IMR-90 (cell line): ENCODE measurements at regions not wholly inside any gene's neighbourhood (a gene's known extent, or its start where the extent isn't known, plus 50 kb on each side); places are given as distances from the start of the nearest gene placed in this dataset.
A peak's percentile ranks its signal among the peaks of the same experiment; 100 is the strongest.

ENCODE experiments used
- ATAC-seq: fragments of 200-7000 bp; cut with Tn5 transposase; 2 replicates; pipeline ENCODE4 v1.9.1; 2020; ENCODE audit warnings: low read depth, mild to moderate bottlenecking, moderate library complexity
- BruUV-seq: library from RNA; stranded (reverse); fragments of 400-500 nt; replicated peaks from 2 replicates; lab custom pipeline; 2021; lab: Mats Ljungman, UMichigan
- CTCF ChIA-PET: fragments of 300-600 bp; formaldehyde crosslinking; extraction: SDS; loops from one replicate; lab custom pipeline; 2021; ENCODE audit warnings: antibody characterized with exemption; lab: Yijun Ruan, JAX
- POLR2A ChIA-PET: fragments of 300-600 bp; sonication (Branson Sonifier 250); formaldehyde crosslinking; loops from one replicate; lab custom pipeline; 2022; ENCODE audit warnings: antibody characterized with exemption; ENCODE audit not compliant: unreplicated experiment; lab: Charles Lee
- DNase-seq: peaks from one replicate; pipeline ENCODE4 v3.0.0; 2013
- H2AFZ ChIP-seq: replicated peaks from 2 replicates; pipeline ENCODE3; 2013; ENCODE audit warnings: low read length, mild to moderate bottlenecking; ENCODE audit not compliant: poor library complexity
- H2AK5ac ChIP-seq: 2 replicates; pipeline ENCODE4 v1.6.1; 2013; ENCODE audit warnings: low read depth, low read length, inconsistent platforms
- H2AK9ac ChIP-seq: replicated peaks from 2 replicates; pipeline ENCODE3; 2013; ENCODE audit warnings: mild to moderate bottlenecking, low read depth, low read length, moderate library complexity; ENCODE audit not compliant: poor library complexity
- H2BK120ac ChIP-seq: 2 replicates; pipeline ENCODE4 v1.6.1; 2013; ENCODE audit warnings: low read depth, low read length, inconsistent platforms
- H2BK15ac ChIP-seq: 3 replicates; pipeline ENCODE4 v1.6.1; 2013; ENCODE audit warnings: low read depth, low read length, inconsistent platforms
- H2BK20ac ChIP-seq: 2 replicates; pipeline ENCODE4 v1.6.1; 2013; ENCODE audit warnings: low read depth, mild to moderate bottlenecking, inconsistent platforms, low read length, moderate library complexity
- H2BK5ac ChIP-seq: 2 replicates; pipeline ENCODE4 v1.6.1; 2013; ENCODE audit warnings: mild to moderate bottlenecking, low read depth, low read length, inconsistent platforms; ENCODE audit not compliant: poor library complexity, severe bottlenecking
- H3K14ac ChIP-seq: replicated peaks from 2 replicates; pipeline ENCODE4 v1.6.1; 2013; ENCODE audit warnings: low read depth, low read length, inconsistent platforms
- H3K18ac ChIP-seq: 2 replicates; pipeline ENCODE4 v1.6.1; 2013; ENCODE audit warnings: low read depth, low read length, control low read depth
- H3K23ac ChIP-seq: 2 replicates; pipeline ENCODE4 v1.6.1; 2013; ENCODE audit warnings: low read depth, low read length, inconsistent platforms
- H3K27ac ChIP-seq: 2 replicates; pipeline ENCODE4 v1.5.1; 2013; ENCODE audit warnings: mild to moderate bottlenecking, control low read depth, low read length; ENCODE audit not compliant: insufficient read depth
- H3K27me3 ChIP-seq: 2 replicates; pipeline ENCODE4 v1.6.1; 2013; ENCODE audit warnings: low read length; ENCODE audit not compliant: control insufficient read depth, insufficient read depth
- H3K36me3 ChIP-seq: 2 replicates; pipeline ENCODE4 v1.6.1; 2013; ENCODE audit warnings: low read length, mixed read lengths; ENCODE audit not compliant: control insufficient read depth, insufficient read depth
- H3K4ac ChIP-seq: 2 replicates; pipeline ENCODE4 v1.6.1; 2013; ENCODE audit warnings: low read depth, low read length, inconsistent platforms
- H3K4me1 ChIP-seq: 2 replicates; pipeline ENCODE4 v1.6.1; 2013; ENCODE audit warnings: low read length, mixed read lengths; ENCODE audit not compliant: control insufficient read depth, insufficient read depth
- H3K4me2 ChIP-seq: 2 replicates; pipeline ENCODE4 v1.6.1; 2013; ENCODE audit warnings: low read depth, mild to moderate bottlenecking, control low read depth, low read length, moderate library complexity
- H3K4me3 ChIP-seq: 2 replicates; pipeline ENCODE4 v1.5.1; 2013; ENCODE audit warnings: low read depth, mild to moderate bottlenecking, control low read depth, low read length, moderate library complexity; ENCODE audit not compliant: insufficient read depth
- H3K56ac ChIP-seq: 2 replicates; pipeline ENCODE4 v1.6.1; 2013; ENCODE audit warnings: low read length, inconsistent platforms; ENCODE audit not compliant: insufficient read depth; ENCODE audit errors: extremely low read depth
- H3K79me1 ChIP-seq, 2 experiments: 2 replicates each; pipeline ENCODE4 v1.6.1; 2013; ENCODE audit warnings: low read length in 2 of 2, inconsistent platforms in 1 of 2, low read depth in 1 of 2
- H3K9ac ChIP-seq: 2 replicates; pipeline ENCODE4 v1.6.1; 2013; ENCODE audit warnings: low read depth, low read length, control low read depth
- H3K9me1 ChIP-seq: 2 replicates; pipeline ENCODE4 v1.6.1; 2013; ENCODE audit warnings: low read length, inconsistent platforms; ENCODE audit not compliant: insufficient read depth
- H3K9me3 ChIP-seq: 2 replicates; pipeline ENCODE4 v1.6.1; 2013; ENCODE audit warnings: low read length; ENCODE audit not compliant: control insufficient read depth, insufficient read depth
- H4K20me1 ChIP-seq: 2 replicates; pipeline ENCODE4 v1.6.1; 2013; ENCODE audit warnings: low read length, inconsistent platforms; ENCODE audit not compliant: insufficient read depth
- H4K5ac ChIP-seq: 2 replicates; pipeline ENCODE4 v1.6.1; 2013; ENCODE audit warnings: mild to moderate bottlenecking, low read depth, low read length, control low read depth
- H4K8ac ChIP-seq, 2 experiments: 2 replicates each; pipeline ENCODE4 v1.6.1; 2013; ENCODE audit warnings: low read depth in 2 of 2, low read length in 2 of 2, control low read depth in 1 of 2, inconsistent platforms in 1 of 2
- H4K91ac ChIP-seq: 2 replicates; pipeline ENCODE4 v1.6.1; 2013; ENCODE audit warnings: low read depth, low read length, inconsistent platforms; ENCODE audit not compliant: insufficient read depth
- BHLHE40 ChIP-seq: fragments of 150-350 bp; IDR thresholded peaks from 2 replicates; pipeline ENCODE4 v1.6.1; 2016; ENCODE audit warnings: mild to moderate bottlenecking, low read depth, low read length
- CHD1 ChIP-seq: IDR thresholded peaks from 2 replicates; pipeline ENCODE4 v1.6.1; 2012; ENCODE audit warnings: low read depth, low read length, improper control_type of control experiment
- FOS ChIP-seq: fragments of 150-350 bp; IDR thresholded peaks from 2 replicates; pipeline ENCODE4 v1.6.1; 2016; ENCODE audit warnings: low read depth, low read length
- MAFK ChIP-seq: IDR thresholded peaks from 2 replicates; pipeline ENCODE4 v1.6.1; 2012; ENCODE audit warnings: low read depth, low read length, improper control_type of control experiment
- MAZ ChIP-seq: IDR thresholded peaks from 2 replicates; pipeline ENCODE4 v1.6.1; 2012; ENCODE audit warnings: low read depth, mild to moderate bottlenecking, low read length, improper control_type of control experiment, moderate library complexity, borderline replicate concordance
- MXI1 ChIP-seq: IDR thresholded peaks from 2 replicates; pipeline ENCODE4 v1.6.1; 2012; ENCODE audit warnings: low read depth, mild to moderate bottlenecking, low read length, moderate library complexity, borderline replicate concordance
- NFE2L2 ChIP-seq: fragments of 150-350 bp; IDR thresholded peaks from 2 replicates; pipeline ENCODE4 v1.6.1; 2016; ENCODE audit warnings: low read depth, mild to moderate bottlenecking, low read length
- POLR2A ChIP-seq: IDR thresholded peaks from 2 replicates; pipeline ENCODE4 v1.6.1; 2012; ENCODE audit warnings: mild to moderate bottlenecking, low read depth, low read length
- RAD21 ChIP-seq: IDR thresholded peaks from 2 replicates; pipeline ENCODE4 v1.6.1; 2012; ENCODE audit warnings: low read length, improper control_type of control experiment
- RFX5 ChIP-seq: IDR thresholded peaks from 2 replicates; pipeline ENCODE4 v1.8.0; 2012; ENCODE audit warnings: low read depth, mild to moderate bottlenecking, low read length, moderate library complexity
- SMC3 ChIP-seq: fragments of 150-350 bp; IDR thresholded peaks from 2 replicates; pipeline ENCODE4 v1.6.1; 2016; ENCODE audit warnings: low read depth, mild to moderate bottlenecking, antibody characterized with exemption, low read length, moderate library complexity
- WGBS, 2 experiments: methylation state at CpG; one replicate each; pipeline versions ENCODE4 v1.1.5 to v1.1.7; 2013; ENCODE audit warnings: missing lambda C conversion rate in 2 of 2; ENCODE audit not compliant: insufficient read length in 1 of 2; ENCODE audit errors: extremely low coverage in 2 of 2; 5-methylcytosine and 5-hydroxymethylcytosine counted together
- dilution Hi-C: fragments of 300-500 bp; cut with HindIII; formaldehyde crosslinking; loops from one replicate; pipeline ENCODE4 v1.14.3; 2018; ENCODE audit warnings: low sequenced_read_pairs; ENCODE audit not compliant: unreplicated experiment
- in situ Hi-C: fragments of 300-500 bp; cut with MboI; formaldehyde crosslinking; loops from 3 replicates; pipeline ENCODE4 v1.14.3; 2019; ENCODE audit warnings: low sequenced_read_pairs, inconsistent platforms, mixed read lengths
- intact Hi-C: fragments of 100-400 bp; cut with micrococcal nuclease; formaldehyde crosslinking; loops from 2 replicates; pipeline ENCODE4 v1.10.0; 2022
- TF ChIP-seq, protein P1 (sequence below): fragments of 150-350 bp; IDR thresholded peaks from 2 replicates; pipeline ENCODE4 v1.6.1; 2017; ENCODE audit warnings: mild to moderate bottlenecking, antibody characterized with exemption, low read length, low read depth

GRCh38 chr7:106978425-106979420 is 65.8 kb upstream of the PRKAR2B start (continued):
- TF ChIP-seq CHD1 (no peak), RFX5 (no peak)

DNA sequence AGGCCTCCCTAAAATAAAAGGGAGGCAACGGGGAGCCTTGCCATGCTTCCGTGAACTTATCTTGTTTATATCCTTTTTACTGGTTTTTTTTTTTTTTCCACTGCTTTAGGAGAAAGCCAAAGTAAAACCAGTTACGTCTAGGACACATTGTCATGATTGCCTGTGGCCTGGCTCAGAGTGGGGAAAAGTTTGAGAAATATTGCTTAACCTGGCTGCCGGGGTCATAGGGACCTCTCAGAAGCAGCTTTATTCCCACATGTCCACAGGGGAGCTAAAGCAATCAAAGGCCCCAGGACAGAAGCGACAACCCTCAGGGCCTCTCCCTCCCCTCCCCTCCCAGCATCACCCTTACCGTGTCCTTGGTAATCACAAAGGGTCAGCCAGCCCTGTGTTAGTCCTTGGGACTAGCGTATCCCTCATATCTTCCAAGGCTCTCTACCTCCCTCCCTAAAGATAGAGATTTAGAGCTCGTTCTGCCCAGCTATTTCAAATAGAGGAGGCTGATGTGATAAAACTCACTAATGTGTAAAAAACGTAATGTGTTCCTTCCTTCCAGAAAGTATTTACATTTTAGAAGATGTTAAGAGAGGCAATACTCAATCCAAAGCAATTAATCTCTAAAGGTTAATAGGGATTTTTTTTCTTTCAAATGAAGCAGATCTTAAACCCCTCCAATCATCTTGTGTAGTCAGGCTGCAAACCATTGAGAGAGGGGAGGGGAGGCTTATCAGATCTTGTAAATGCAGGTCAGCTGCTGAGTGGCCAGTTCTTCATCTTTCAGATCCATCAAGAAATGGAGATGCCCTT is 64.8 kb upstream of the PRKAR2B start:
- H3K18ac ChIP-seq: no peak overlapping the region
- H3K56ac ChIP-seq: no peak overlapping the region
- H3K27me3 ChIP-seq: no peaks in the 10 kb centered on the region; the same call in 1 of the 2 replicates
- H4K8ac ChIP-seq: no peak overlapping the region
- H3K4me3 ChIP-seq: no peak overlapping the region
- H3K4me2 ChIP-seq: no peak overlapping the region
- no peaks in the 10 kb centered on the region for H4K20me1 ChIP-seq
- ATAC-seq (no peak), DNase-seq (no peak)
- H3K9ac ChIP-seq: no peak overlapping the region
- ChIA-PET POLR2A (no interaction called here), CTCF (interaction anchor here (0.6 to 1.6 kb wide), 4 partner anchors 14 to 50 kb away, joined by 3 to 4 read pairs (median 3); no protein-coding TSS in a partner anchor)
- intact Hi-C loops: no loop called here
- no peak overlapping the region for H4K91ac ChIP-seq
- peak overlapping the region; percentile 49 for H2AFZ ChIP-seq
- no peaks in the 10 kb centered on the region for H3K36me3 ChIP-seq
- WGBS, 2 experiments: 60% methylated on average over 1 of the region's 9 CpGs; no CpG with 5 or more reads in 1 of the 2 experiments
- no peak overlapping the region for H2AK5ac ChIP-seq
- H4K5ac ChIP-seq: no peak overlapping the region
- no peak overlapping the region for H3K4ac ChIP-seq
- no peak overlapping the region for H2BK5ac ChIP-seq
- no peak overlapping the region for H2BK20ac ChIP-seq
- in situ Hi-C loops: no loop called here
- no peak overlapping the region for H3K23ac ChIP-seq
- no peaks in the 10 kb centered on the region for H3K9me3 ChIP-seq
- dilution Hi-C loops: no loop called here
- no peak overlapping the region for H3K14ac ChIP-seq
- no peak overlapping the region for H3K27ac ChIP-seq
- no peak overlapping the region for H2BK15ac ChIP-seq
- H2BK120ac ChIP-seq: no peak overlapping the region
- H3K79me1 ChIP-seq: no peaks in the 10 kb centered on the region
- no peak overlapping the region for H2AK9ac ChIP-seq
- H3K9me1 ChIP-seq: 0 out of 2 replicates have a peak, but pooled peaks cover 2% of the 10 kb centered on the region
- BruUV-seq: no TSS peak
- peaks cover 2% of the 10 kb centered on the region; the same call in 1 of the 2 replicates for H3K4me1 ChIP-seq
- TF ChIP-seq SMC3: no peak
- TF ChIP-seq, protein P1, sequence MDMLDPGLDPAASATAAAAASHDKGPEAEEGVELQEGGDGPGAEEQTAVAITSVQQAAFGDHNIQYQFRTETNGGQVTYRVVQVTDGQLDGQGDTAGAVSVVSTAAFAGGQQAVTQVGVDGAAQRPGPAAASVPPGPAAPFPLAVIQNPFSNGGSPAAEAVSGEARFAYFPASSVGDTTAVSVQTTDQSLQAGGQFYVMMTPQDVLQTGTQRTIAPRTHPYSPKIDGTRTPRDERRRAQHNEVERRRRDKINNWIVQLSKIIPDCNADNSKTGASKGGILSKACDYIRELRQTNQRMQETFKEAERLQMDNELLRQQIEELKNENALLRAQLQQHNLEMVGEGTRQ: no peak
- TF ChIP-seq MAFK: no peak
- TF ChIP-seq NFE2L2: no peak
- TF ChIP-seq FOS: no peak
- TF ChIP-seq MAZ: no peak
- no peak for TF ChIP-seq BHLHE40
- no peak for TF ChIP-seq RAD21
- TF ChIP-seq POLR2A: no peak
- TF ChIP-seq CHD1: no peak
- TF ChIP-seq MXI1: no peak
- TF ChIP-seq RFX5: no peak
